Esophagus squamous epithelium (tissue), 5 donors: ENCODE measurements at regions not wholly inside any gene's neighbourhood (a gene's known extent, or its start where the extent isn't known, plus 50 kb on each side); places are given as distances from the start of the nearest gene placed in this dataset.

Experiments
- DNase-seq: peaks from one replicate; lab custom pipeline; 2025; lab: John Stamatoyannopoulos, UW
- H3K27ac ChIP-seq, 4 donors: fragments of 200-600 bp; sonication (generic); one replicate each; pipeline ENCODE4 v1.5.1; 2016 to 2019; ENCODE audit warnings: mild to moderate bottlenecking in 1 of 4
- H3K27me3 ChIP-seq, 4 donors: fragments of 200-600 bp; sonication (generic); 1 replicate in 3 of 4; 2 replicates in 1 of 4; pipeline versions ENCODE4 v1.5.1 to v1.6.0; 2017 to 2021; ENCODE audit warnings: antibody characterized with exemption in 1 of 4
- H3K36me3 ChIP-seq, 3 donors: fragments of 200-600 bp; sonication (generic); one replicate each; pipeline ENCODE4 v1.5.1; 2016 to 2019
- H3K4me1 ChIP-seq, 3 donors: fragments of 200-600 bp; sonication (generic); one replicate each; pipeline ENCODE4 v1.5.1; 2017 to 2019
- H3K4me3 ChIP-seq, 4 donors: fragments of 200-600 bp; sonication (generic); 1 replicate in 3 of 4; 2 replicates in 1 of 4; pipeline ENCODE4 v1.5.1; 2016 to 2019; ENCODE audit warnings: mild to moderate bottlenecking in 2 of 4, moderate library complexity in 1 of 4
- H3K9me3 ChIP-seq, 3 donors: fragments of 200-600 bp; sonication (generic); one replicate each; pipeline ENCODE4 v1.5.1; 2016 to 2019
- POLR2A ChIP-seq, 4 donors: fragments of 450-650 bp; IDR thresholded peaks; one replicate each; pipeline ENCODE4 v1.6.1; 2017; ENCODE audit warnings: antibody characterized with exemption in 4 of 4, mild to moderate bottlenecking in 4 of 4, moderate library complexity in 3 of 4
- WGBS, 2 donors: methylation state at CpG; one replicate each; pipeline ENCODE4 v1.1.5; 2018; 5-methylcytosine and 5-hydroxymethylcytosine counted together
- intact Hi-C: fragments of 100-400 bp; cut with DNase I; formaldehyde crosslinking; loops from one replicate; pipeline ENCODE4 v1.15.0; 2022
- TF ChIP-seq, protein P1 (sequence below), 6 experiments: fragments of 450-650 bp in 4 of 6; fragments of 200-600 bp in 2 of 6; sonication (generic) in 2 of 6; IDR thresholded peaks; one replicate each; pipeline ENCODE4 v1.5.1; 2016 to 2019; ENCODE audit warnings: antibody characterized with exemption in 6 of 6, mild to moderate bottlenecking in 4 of 6, moderate library complexity in 4 of 6
- donor health status: DM: yes; HTN: yes; CAD: no.

- Histone ChIP-seq H3K27ac (no peak overlapping the region), H3K4me3 (no peak overlapping the region), H3K9me3 (no peaks in the 10 kb centered on the region), H3K27me3 (peaks cover 0 to 88% (median 0%) of the 10 kb centered on the region in 4 donors), H3K4me1 (no peaks in the 10 kb centered on the region), H3K36me3 (no peaks in the 10 kb centered on the region)
- DNase-seq, result no peak
- intact Hi-C loops, result no loop called here
- TF ChIP-seq, protein P1, sequence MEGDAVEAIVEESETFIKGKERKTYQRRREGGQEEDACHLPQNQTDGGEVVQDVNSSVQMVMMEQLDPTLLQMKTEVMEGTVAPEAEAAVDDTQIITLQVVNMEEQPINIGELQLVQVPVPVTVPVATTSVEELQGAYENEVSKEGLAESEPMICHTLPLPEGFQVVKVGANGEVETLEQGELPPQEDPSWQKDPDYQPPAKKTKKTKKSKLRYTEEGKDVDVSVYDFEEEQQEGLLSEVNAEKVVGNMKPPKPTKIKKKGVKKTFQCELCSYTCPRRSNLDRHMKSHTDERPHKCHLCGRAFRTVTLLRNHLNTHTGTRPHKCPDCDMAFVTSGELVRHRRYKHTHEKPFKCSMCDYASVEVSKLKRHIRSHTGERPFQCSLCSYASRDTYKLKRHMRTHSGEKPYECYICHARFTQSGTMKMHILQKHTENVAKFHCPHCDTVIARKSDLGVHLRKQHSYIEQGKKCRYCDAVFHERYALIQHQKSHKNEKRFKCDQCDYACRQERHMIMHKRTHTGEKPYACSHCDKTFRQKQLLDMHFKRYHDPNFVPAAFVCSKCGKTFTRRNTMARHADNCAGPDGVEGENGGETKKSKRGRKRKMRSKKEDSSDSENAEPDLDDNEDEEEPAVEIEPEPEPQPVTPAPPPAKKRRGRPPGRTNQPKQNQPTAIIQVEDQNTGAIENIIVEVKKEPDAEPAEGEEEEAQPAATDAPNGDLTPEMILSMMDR (IDR thresholded peaks at IDR 0.05), result no peak
- 27 to 76% methylated on average over 3 to 4 of the region's 21 CpGs for WGBS, 2 donors
Observed at GRCh38 chr9:135372501-135373008, 107.0 kb upstream of the PPP1R26 start.

DNA sequence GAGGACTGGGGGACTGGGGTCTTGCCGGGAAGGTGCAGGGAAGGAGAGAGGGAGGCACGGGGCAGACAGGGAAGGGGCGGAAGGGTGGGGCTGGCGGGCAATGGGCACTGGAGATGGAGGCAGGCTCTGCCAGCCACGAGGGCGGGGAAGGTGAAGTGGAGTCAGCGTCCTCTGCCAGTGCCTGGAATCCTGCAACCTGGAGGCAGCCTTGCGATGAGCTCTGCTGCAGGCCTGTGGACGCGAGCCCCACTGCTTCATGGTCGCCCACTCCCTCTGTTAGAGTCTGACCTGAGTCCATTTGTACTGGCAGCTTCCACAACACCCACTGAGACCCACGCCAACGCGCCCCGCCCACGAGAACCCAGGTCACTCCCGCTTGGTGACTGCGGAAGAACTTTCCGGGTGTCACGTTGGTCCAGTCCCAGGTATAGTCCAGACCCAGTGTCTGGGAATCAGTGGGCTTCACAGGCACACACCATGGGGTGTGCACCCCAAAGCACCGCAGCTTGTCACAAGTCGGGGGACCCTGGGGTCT is 106.4 kb upstream of the PPP1R26 start:
- Histone ChIP-seq H3K36me3 (no peaks in the 10 kb centered on the region), H3K4me3 (no peak overlapping the region), H3K27ac (no peak overlapping the region), H3K9me3 (no peaks in the 10 kb centered on the region), H3K4me1 (no peaks in the 10 kb centered on the region), H3K27me3 (peaks cover 0 to 91% (median 0%) of the 10 kb centered on the region in 4 donors)
- no peak for TF ChIP-seq POLR2A (IDR thresholded peaks at IDR 0.05)
- TF ChIP-seq, protein P1 (IDR thresholded peaks at IDR 0.05), result no peak
- no peak for DNase-seq
- 79 to 89% methylated on average over 13 to 22 of the region's 22 CpGs for WGBS, 2 donors
- intact Hi-C loops, result no loop called here

- H3K27ac ChIP-seq, result no peak overlapping the region
- H3K36me3 ChIP-seq, result no peaks in the 10 kb centered on the region
- no peak for TF ChIP-seq POLR2A (IDR thresholded peaks at IDR 0.05)
- TF ChIP-seq, protein P1 (IDR thresholded peaks at IDR 0.05), result no peak
- no peak for DNase-seq
- H3K9me3 ChIP-seq, result no peaks in the 10 kb centered on the region
- no peaks in the 10 kb centered on the region for H3K4me1 ChIP-seq
- H3K4me3 ChIP-seq, result no peak overlapping the region
- intact Hi-C loops, result no loop called here
- 21 to 53% methylated on average over 3 to 8 of the region's 10 CpGs for WGBS, 2 donors
- peaks cover 0 to 97% (median 0%) of the 10 kb centered on the region in 4 donors for H3K27me3 ChIP-seq
Observed at GRCh38 chr9:135373820-135374219, 105.8 kb upstream of the PPP1R26 start.

- H3K27ac ChIP-seq, result no peak overlapping the region
- WGBS, 2 donors, result 44 to 52% methylated on average over 6 to 8 of the region's 8 CpGs
- no peak for DNase-seq
- intact Hi-C loops, result no loop called here
- no peaks in the 10 kb centered on the region for H3K4me1 ChIP-seq
- TF ChIP-seq POLR2A (IDR thresholded peaks at IDR 0.05), result no peak
- TF ChIP-seq, protein P1 (IDR thresholded peaks at IDR 0.05), result no peak
- H3K27me3 ChIP-seq, result peaks cover 0 to 95% (median 0%) of the 10 kb centered on the region in 4 donors
- H3K4me3 ChIP-seq, result no peak overlapping the region
- H3K9me3 ChIP-seq, result no peaks in the 10 kb centered on the region
- H3K36me3 ChIP-seq, result no peaks in the 10 kb centered on the region
Observed at GRCh38 chr9:135374591-135374990, 105.0 kb upstream of the PPP1R26 start.

DNA sequence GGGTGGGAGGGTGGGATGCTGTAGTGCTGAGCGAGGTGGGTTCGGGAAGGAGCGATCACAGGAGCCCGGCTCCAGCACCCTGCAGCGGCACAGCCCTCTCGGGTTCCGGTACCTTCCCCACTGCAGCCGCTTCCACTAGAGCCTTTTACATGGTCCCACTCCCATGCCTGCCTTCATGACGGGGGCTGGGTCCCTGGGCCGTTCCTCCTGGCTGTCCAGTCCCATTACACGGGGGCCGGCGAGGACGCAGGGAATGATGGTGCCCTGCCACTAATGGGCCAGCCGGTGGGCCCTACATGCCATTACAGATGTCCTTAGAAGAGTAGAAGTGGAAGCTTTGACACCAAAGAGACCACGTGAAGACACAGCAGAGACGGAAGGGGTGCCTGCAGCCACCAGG is 104.6 kb upstream of the PPP1R26 start:
- peaks cover 0 to 91% (median 0%) of the 10 kb centered on the region in 4 donors for H3K27me3 ChIP-seq
- H3K27ac ChIP-seq, result no peak overlapping the region
- H3K4me1 ChIP-seq, result no peaks in the 10 kb centered on the region
- DNase-seq, result no peak
- 83% methylated on average over 1 to 8 of the region's 17 CpGs for WGBS, 2 donors
- H3K9me3 ChIP-seq, result no peaks in the 10 kb centered on the region
- H3K4me3 ChIP-seq, result no peak overlapping the region
- intact Hi-C loops, result no loop called here
- H3K36me3 ChIP-seq, result no peaks in the 10 kb centered on the region
- no peak for TF ChIP-seq POLR2A (IDR thresholded peaks at IDR 0.05)
- TF ChIP-seq, protein P1 (IDR thresholded peaks at IDR 0.05), result no peak
